Dedifferentiated amniotic fluid mesenchymal stem cell (primary cell): ENCODE measurements at regions not wholly inside any gene's neighbourhood (a gene's known extent, or its start where the extent isn't known, plus 50 kb on each side); places are given as distances from the start of the nearest gene placed in this dataset.

Experiments used
- DNase-seq: peaks from one replicate; pipeline ENCODE4 v3.0.0-alpha.2; 2016; ENCODE audit errors: extremely low spot score

DNA sequence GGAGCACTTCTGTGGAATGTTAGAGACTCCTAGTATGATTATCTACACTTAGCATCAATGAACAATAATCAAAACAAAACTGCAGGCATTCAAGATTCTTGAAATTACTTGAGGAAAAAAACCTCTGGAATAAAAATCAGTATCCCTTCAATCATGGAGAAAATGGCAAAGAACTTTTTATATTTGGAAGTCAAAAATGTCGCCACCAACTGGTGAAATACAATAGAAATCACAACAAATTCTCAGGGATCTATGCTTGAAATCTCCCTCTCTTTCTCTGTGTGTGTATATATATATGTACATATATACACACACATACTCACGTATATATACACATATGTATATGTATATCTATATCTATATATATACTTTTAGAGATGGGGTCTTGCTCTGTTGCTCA lies 378.9 kb upstream of the ALCAM start:
- no peak for DNase-seq

DNA sequence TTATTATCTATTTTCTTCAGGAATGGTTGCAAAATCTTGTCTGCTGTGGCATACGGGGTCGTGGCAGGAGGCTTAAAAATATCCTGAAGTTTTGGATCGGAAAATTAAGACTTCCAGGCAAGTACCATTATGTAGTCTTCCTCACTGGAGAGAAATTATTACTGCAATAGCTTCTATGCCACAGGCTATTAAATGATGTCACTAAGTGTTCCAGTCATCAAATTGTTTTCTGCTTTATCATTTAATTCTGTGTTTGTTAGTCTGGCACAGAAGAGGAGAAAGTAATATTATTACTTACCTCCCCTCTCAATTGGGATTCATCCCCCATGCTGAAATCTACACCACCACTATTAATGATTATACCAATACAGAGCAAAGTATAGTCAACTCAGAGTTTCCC lies 378.2 kb upstream of the ALCAM start:
- no peak for DNase-seq

- no peak for DNase-seq
Measured at GRCh38 chr3:104989878-104990277, 376.8 kb upstream of the ALCAM start.

GRCh38 chr3:104990758-104991157 lies 376.0 kb upstream of the ALCAM start:
- DNase-seq = no peak

- no peak for DNase-seq
Measured at GRCh38 chr3:104992676-104993075, 374.0 kb upstream of the ALCAM start.

DNA sequence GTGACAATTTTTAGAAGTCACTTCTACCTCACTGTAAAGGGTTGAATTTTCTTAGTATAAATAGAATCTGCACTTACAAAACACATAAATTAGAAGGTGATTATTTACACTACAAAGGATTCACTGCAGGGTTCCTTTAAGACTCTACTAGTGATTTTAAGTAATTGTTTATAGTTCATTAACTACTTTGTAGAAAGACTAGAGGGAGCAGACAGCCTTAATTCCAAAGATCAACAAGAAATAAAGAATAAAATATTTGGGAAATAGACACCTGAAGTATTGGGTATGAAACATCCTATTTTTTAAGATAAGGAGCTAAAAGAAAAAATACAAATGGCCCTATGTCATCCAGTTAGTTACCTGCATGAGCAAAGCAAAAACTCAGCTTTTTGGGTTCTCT lies 360.5 kb upstream of the ALCAM start:
- no peak for DNase-seq

GRCh38 chr3:105013657-105014056 lies 353.1 kb upstream of the ALCAM start:
- no peak for DNase-seq

GRCh38 chr3:105014631-105015030 lies 352.1 kb upstream of the ALCAM start:
- DNase-seq = peak; percentile 22

GRCh38 chr3:105022813-105023212 lies 343.9 kb upstream of the ALCAM start:
- DNase-seq = no peak

GRCh38 chr3:105030211-105030610 lies 336.5 kb upstream of the ALCAM start:
- DNase-seq = no peak

GRCh38 chr3:105032541-105032940 lies 334.2 kb upstream of the ALCAM start:
- no peak for DNase-seq

- no peak for DNase-seq
Measured at GRCh38 chr3:105033081-105033480, 333.6 kb upstream of the ALCAM start.

DNA sequence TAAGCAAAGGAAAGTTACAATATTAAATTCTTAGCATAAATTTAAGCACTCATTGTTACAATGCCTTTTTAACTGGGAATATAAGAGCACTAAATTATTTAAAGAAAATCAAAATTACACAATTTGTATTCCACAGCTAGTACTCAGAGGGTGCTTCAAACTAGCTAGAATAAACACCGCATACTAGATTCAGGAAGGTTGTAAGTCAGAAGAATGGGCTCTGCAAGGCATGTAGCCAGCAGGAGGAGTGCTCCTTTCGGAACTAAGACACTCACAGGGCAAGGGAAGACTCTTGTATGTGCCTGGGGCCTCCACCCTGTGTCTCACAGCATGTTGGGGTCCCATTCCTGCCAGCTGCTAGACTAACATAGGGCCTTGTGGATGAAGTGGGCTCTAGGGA lies 327.7 kb upstream of the ALCAM start:
- no peak for DNase-seq

- no peak for DNase-seq
Measured at GRCh38 chr3:105040026-105040622, 326.6 kb upstream of the ALCAM start.

DNA sequence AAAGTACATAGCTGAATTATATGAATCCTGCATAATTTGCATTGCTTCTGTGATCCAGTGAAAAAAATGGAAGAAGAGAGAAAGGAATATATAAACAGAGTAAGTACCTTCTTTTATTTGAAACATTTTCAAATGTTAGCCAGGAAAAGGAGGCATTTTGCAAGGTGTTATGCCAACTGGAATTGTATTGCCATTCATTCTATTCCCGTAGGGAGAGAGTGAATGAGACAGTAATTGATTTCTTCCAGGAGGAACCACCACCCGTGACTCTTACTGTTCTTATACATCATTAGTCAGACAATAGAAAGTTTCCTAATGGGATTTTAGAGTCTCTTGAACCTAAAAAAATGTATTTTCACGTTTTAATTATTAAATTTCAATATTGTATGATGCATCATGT lies 324.1 kb upstream of the ALCAM start:
- DNase-seq = no peak

- DNase-seq = no peak
Measured at GRCh38 chr3:105051111-105051510, 315.6 kb upstream of the ALCAM start.

DNA sequence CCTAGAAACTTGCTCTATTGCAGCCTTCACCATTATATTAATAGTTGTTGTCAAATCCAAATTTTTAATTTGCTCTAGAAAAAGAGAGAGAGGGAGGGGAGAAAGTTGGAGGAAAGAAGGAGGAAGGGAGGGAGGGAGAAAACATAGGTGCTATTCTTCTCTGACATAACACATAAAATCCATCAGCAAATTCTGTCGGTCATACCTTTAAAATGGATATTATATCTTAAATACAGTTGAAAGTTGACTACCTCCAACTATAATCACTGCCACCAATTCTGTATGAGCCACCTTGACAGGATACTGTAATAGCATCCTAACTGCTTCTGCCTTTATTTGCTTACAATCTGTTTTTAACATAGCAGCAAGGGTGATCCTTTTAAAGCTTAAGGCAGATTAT lies 314.7 kb upstream of the ALCAM start:
- no peak for DNase-seq

DNA sequence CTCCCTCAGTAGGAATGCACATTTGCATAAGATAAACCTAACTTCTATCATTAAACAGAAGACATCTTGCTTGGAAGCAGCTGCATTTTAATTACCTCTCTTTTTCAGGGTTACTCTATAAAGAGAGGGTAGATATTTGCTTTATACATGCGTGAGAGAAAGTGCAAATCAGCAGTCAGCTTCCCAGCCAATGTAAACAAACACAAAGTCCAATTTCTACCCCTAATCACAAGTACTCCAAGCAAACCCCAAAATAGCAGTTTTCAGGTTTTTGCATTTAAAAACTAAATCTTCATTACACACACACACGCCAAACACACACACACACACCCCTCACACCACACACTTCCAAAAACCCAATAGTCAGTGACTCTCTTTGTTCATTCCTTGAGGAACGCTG lies 303.9 kb upstream of the ALCAM start:
- no peak for DNase-seq

DNA sequence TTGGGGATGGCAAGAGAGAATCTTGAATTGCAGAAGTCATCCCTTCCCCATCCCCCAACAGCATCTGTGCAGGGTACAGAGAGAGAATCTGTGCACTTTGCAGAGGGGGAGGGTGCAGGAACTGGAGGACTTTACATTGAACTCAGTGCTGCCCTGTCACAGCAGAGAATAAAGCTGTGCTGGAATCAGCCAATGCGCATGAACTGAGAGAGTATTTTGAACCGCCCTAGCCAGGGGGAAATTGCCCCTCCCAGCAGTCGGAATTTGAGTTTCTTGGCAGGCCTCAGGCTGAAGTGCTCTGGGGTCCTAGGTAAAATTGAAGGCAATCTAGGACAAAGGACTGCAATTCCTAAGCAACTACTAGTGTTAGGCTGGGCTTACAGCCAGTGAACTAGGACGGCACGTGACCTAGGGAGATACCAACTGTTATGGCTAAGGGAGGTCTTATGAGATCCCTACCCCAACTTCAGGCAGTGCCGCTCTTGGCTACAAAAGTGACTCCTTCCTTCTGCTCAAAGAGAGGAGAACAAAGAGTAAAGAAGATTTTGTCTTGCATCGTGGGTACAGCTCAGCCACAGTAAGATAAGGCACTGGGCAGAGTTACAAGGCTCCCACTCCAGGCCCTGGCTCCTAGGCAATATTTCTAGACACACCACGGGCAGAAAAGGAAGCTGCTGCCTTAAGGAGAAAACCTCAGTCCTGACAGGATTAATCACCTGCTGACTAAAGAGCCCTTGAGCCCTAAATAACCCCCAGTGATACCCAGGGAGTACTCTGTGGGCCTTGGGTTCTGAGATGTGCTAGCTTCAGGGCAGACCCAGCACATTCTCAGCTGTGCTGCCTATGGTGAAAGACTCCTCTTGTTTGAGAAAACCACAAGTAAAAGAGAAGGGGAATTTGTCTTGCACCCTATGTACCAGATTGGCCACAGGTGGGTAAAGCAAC lies 300.5 kb upstream of the ALCAM start:
- DNase-seq = no peak

- DNase-seq = no peak
Measured at GRCh38 chr3:105067361-105067760, 299.3 kb upstream of the ALCAM start.

DNA sequence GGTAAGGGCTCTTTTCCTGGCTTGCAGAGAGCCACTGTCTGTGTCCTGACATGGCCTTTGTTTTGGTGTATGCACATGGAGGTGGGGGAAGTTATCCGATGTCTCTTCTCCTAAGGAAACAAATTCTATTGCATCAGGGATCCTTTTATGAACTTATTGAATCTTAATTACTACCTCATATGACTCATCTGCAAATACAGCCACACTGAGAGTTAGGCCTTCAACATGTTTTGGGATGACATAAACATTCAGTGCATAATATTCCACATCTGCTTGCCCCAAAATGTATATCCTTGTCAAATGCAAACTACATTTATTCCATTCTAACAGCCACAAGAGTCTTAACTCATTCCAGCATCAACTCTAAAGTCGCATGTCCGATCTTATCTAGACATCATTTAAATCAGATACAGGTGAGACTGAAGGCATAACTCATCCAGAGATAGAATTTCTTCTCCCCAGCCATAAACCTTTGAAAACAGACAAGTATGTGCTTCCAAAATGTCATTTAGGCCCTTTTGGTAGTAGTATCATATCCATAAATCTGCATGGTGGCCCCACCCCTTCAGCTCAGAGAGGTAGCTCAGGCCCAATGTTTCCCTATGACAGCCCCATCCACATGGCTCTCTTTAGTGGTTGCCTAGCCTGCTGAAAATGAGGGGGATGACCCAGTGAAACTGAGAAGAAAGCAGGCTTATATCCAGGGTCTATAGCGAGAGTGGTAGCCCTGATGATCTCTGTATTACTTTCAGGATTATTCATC lies 289.5 kb upstream of the ALCAM start:
- DNase-seq = no peak

DNA sequence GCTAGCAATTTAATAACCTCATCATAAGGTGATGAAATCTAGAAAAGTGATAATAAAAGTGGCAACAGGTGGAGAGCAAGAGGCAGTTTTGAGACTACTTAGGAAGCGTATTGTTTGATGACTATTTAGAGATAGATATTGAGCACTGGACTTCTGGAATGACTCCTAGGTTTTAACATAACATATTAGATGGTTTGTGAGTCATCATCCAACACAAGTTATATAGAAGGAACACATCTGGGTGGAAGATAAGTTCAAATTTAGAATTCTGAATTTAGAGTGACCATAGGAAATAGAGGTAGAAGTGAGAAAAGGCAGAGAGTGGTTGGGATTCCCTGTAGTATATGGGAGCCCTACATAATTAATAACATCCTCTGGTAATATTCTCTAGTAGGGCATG lies 282.8 kb upstream of the ALCAM start:
- DNase-seq = no peak

DNA sequence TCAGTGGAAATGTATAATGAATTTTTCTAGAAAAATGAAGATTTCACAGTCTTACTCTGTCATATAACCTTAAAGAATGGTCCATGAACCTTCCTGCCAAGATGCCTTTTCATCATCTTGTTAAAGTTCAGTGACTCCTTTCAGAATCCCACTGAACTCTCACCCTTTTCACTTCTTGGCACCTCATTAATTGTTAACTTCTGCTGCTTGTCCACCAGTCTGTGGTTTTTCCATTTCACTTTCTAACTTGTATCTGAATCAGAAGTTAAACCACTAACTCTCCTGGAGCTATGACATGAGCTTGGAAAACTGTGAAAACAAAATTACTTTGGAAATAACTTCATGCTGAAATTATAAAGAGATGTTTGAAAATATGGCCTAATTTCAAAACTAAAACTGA lies 281.2 kb upstream of the ALCAM start:
- DNase-seq = no peak
